ENCODE measurements at regions not wholly inside any gene's neighbourhood (a gene's known extent, or its start where the extent isn't known, plus 50 kb on each side); places are given as distances from the start of the nearest gene placed in this dataset.

DNA sequence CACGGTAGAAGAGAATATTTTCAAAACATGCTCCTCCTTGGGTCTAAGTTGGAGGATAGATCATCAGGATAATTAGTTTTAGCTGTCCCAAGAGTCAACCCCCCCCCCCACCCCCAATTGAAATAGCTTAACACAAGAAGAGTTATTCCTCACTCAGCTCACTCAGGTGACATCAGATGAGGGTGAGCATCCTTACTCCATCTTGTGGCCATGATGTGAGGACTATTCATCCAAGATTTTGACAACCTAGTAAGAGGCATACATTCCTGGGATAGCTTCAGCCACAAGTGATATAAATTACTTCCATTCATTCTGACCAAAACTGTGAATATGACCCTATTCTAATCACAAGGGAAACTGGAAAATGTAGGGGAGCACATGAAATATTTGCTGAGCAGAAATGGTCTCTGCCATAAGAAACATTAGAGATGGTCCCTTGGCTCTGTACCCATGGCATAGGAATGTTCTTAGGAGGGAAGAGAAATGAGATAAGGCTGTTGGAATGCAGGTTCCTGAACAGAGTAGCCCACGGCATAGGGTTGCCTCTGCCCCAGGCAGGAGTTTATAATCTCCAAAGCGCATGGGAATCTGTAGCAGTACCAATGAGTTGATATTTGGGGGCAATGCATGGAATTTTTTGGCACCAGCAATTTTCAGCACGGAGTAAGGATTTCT, 257.2 kb downstream of the CYRIA start:
- no peak for DNase-seq

DNA sequence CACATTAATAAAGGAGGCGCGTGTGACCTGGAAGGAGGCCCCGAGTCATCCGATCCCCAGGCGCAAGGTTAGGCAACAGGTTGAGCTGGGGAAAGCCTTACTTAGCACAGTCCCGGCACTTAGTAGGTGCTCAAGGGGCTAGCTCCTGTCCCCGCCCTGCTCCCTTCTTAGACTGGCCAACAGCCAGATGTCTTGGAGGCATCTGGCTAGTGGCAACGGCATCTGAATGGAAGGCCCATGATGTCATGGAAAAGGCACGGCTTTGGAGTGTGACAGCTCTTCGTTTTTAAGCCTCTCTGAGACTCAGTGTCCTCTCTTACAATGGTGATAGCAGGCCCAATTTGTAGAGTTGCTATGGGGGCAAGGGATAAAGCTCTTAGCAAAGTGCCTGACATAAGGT, 258.3 kb downstream of the CYRIA start:
- DNase-seq: no peak

DNA sequence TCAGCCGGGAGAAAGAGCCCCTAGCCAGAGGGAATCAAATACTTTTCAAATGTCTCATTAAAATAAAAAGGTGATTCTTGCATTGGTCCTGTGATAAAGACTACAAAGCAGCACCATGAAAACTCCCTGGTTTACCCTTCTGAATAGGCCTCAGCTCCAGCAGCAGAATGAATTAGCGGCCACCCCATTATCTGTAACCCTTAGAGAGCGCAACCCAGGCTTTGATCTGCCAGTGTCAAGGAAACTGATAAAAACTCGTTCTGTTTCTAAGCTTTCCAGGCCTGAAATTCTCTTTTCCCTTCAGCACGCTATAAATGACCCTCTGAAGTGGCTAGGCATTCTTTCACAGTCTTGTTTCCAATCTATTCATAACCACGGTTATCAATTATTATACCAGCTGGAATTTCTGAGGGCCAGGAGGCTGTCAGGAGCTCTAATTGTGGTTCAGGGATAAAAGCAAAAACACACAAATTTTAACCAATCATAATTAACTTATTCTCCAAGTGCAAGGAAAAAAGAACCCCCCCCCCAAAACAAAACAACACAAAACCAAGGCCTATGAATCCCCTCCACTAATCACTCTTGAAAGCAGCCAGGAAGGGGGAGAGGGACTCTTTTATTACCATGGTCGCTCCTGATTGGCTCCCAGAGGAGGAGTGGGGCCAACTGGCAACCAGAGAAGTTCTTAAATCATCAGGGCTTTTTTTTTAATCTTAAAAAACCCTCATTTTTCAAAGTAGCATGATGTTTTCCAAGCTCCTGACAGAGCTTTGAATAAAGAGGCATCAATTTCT, 258.9 kb downstream of the CYRIA start:
- DNase-seq: no peak

- no peak for DNase-seq
These were observed 260.1 kb downstream of the CYRIA start for GRCh38 chr2:16405551-16405950.

DNA sequence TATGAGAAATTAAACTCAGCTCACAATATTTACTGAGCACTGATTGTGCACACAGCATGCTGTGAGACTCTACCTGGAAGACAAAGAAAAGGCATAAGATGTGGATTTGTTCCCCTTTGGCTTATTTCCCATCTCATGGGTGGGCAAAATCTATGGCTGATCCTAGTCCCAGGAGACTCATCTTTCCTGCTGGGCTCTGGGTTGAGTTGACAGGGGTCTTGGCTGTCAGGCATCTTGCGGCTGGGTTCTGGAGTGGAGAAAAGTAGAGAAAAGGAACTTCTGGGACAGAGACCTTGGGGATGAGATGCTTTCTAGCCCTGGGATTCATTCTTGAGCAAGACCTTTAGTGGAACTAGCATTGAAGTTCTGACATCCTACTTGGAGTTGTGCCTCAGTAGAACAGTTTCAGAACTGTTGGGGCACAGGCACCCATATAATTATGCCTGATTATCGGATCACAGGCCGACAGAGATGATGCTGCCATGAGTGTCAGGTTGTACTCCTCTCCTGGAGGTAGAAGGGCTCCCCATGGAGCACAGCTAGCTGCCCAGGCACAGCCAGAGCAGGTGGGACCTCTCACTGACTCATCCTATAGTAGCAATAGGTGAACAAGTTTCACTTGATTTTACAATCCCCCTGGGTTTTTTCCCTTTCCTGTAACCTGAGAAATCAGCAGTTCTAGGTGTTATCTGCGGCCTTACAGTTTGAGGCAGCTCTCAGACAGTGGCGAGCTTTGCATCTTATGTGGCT, 260.9 kb downstream of the CYRIA start:
- no peak for DNase-seq

GRCh38 chr2:16404146-16404545, 261.5 kb downstream of the CYRIA start:
- no peak for DNase-seq

- no peak for DNase-seq
These were observed 262.7 kb downstream of the CYRIA start for GRCh38 chr2:16402891-16403290.

DNA sequence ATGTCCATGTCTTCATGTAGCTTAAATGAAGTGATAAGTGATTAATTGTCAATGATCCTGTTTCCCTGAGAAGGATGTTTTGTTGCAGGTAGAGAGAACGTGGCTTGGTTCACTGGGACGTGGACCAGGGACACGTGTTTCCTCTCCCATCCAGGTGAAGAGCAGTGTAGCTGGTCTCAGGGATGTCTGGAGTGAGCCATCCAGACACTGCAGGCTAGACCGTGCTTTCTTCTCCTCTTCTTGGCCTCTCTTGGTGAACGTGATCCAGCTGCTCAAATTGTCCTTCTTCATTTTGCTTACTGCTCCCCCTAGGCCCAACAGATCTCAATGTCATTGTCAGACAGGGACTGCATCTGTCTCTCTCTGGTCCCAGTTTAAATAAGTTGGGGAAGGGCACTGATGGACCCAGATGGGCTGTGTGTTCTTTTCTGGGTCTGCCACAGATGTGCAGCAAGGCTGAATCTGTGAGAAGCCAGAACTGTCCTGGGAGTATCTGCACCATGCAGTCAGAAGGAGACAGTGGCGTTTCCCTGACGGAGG, 263.8 kb downstream of the CYRIA start:
- DNase-seq: no peak

GRCh38 chr2:16400127-16400623, 265.5 kb downstream of the CYRIA start:
- DNase-seq: no peak

- DNase-seq: no peak
These were observed 267.1 kb downstream of the CYRIA start for GRCh38 chr2:16398486-16399043.

DNA sequence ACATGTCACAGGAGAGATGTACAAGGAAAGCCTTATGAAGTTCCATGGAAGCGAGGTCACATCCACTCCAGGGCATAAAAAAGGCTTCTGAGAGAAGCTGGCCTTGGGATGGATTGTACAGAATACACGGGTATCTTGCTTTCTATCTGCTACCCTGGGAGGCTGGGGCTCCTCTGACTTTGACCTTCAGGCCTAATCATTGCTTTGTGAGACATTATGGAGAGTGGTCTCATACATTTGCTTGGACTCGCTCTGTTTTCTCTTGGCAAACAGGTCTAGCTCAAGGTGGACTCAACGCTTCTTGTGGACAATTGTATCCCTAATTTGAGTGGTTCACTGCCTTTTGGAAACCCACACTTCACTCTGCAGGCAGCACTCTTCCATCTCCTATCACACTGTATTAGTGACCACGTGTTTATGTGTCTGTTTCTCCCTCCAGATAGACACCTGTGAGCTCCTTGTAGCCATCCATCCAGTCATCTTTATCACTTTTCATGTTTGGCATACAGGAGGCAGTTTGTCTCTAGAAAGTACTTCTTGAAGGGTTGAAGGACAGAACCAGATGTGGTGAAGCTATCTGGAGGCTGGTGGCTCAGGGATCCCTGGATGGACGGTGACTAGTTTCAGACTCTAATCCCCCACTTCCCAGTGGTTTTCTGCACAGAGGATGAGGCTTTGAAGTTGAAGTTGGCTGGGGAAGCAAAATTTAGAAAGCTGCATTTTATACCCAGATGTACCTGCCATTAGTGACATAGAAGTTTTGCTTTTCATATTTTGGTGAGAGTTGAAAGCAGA, 267.8 kb downstream of the CYRIA start:
- no peak for DNase-seq

- DNase-seq: no peak
These were observed 268.6 kb downstream of the CYRIA start for GRCh38 chr2:16396986-16397385.

DNA sequence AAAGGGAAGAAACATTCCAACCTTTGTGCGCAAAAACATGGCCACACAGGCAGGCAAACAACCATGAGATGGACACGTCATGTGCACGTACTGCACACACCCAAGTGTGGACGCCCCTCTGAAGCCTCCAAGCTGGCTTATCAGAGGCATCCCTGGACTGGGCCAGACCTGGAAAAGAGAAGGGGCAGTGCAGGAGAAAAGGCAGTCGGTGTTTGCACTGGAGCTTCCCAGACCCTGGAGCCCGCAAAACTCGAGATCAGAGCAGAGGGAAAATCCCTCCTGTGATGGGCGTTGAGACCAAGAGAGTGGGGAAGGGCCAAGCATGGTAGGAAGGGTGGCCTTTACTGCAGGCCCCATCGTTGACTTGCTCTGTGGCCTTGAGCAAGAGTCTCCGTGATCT, 269.5 kb downstream of the CYRIA start:
- DNase-seq: no peak

- DNase-seq: no peak
These were observed 270.0 kb downstream of the CYRIA start for GRCh38 chr2:16395601-16396000.

- DNase-seq: no peak
These were observed 270.6 kb downstream of the CYRIA start for GRCh38 chr2:16394986-16395550.

- DNase-seq: no peak
These were observed 271.3 kb downstream of the CYRIA start for GRCh38 chr2:16394072-16394985.

DNA sequence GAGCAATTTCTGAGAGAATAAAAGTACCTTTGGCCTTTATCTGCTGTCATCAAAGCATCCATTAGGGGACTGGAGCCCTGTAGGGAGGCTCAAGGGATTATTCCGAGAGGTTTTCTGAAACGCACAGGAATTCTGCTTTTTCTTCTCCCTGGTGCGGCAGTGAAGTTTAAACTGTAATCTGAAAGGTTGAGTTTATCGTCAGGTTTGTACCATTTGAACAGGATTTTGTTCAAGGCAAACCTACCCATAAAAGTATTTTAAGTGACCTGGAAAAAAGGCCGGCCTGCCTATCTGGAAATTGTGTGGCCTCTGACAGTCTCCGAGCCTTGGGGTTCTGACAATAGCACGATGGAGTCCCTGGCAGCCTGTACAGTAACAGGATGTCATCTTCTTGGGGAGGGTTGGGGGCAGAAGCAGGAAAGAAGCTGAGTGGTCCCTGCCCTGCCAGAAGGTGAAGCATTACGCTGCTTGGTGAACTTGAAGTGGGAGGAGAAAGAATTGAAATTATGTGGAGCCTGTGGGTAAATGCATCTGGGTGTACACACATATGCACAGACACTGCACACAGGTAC, 272.0 kb downstream of the CYRIA start:
- DNase-seq: no peak

DNA sequence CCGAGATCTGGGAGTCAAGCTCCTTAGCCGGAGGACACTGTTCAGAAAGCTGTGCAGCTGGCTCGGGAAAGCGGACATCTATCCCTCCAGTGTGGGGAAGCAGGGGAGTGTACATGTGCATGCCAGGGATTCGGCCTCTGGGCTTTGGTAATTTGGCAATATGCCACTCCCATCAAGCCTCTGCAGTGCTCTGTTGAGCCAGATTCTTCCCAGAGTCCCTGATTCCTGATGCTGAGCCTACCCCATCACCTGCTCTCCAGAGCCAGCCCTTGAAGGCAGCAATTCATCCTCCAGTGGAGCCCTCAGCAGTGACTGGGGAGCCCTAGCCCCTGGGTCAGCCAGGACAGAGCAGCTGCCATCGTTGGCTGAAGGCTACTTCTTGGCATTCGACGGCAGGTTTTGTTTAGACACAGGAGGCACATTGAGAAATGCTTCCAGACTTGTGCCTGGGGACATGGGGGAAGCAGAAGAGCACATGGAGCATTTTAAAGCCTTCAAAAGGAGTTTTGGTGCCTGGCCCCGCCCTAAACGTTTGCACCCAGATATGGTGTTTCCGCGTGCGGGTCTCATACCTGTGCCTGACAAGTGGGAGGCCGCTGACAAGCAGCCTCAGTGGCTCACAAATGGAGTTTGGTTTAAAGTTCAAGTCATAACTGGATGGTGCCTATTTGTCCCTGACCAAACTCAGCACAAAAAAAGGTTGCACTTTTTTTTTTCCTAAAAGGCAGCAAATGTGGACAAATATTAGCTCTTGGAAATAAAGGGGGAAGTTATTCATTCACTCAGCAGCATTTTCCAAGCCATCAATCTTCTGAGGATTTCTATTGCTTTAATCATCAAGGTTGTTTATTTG, 272.8 kb downstream of the CYRIA start:
- DNase-seq: no peak

DNA sequence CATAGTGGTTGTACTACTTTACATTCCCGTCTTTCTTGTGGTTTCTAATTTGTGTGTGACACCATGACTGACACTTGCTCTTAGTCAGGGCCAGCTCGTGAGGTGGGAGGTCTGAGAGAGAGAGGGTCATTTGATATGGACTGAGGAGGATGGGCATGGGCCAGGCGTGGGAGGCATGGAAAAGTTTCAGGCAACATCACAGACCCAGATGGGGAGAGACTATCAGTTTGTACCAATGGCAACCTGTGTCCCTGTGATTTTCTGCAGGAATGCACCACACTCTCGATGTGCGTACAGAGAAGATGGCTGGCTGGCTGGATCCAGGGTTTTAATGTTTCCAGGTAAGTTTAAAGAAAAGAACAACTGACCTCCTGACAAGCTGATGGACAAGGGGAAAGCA, 273.6 kb downstream of the CYRIA start:
- DNase-seq: no peak
